ENCODE measurements at regions not wholly inside any gene's neighbourhood (a gene's known extent, or its start where the extent isn't known, plus 50 kb on each side); places are given as distances from the start of the nearest gene placed in this dataset.

DNA sequence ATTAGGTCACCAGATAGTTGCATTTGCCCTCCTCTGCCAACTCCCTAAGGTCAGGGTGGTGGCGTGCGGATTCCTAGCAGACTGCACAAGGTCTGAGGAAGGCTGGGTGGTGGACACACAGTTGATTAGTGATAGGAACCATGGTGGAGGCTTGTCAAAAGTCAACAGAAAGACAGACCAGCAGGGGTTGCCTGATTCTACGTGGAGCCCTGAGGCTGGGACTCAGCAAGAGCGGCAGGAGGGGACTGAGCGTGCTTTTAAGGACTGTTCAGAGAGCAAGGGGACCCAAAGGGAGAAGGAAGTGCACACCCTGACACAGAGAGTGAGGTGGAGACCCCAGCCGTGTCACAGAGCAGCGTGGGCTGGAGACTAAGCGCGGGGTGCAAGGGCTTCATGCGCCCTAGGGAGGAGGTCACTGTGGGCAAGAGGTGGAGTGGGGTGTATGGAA lies 513.2 kb downstream of the RNF144A start (continued):
- TF ChIP-seq, protein P1, sequence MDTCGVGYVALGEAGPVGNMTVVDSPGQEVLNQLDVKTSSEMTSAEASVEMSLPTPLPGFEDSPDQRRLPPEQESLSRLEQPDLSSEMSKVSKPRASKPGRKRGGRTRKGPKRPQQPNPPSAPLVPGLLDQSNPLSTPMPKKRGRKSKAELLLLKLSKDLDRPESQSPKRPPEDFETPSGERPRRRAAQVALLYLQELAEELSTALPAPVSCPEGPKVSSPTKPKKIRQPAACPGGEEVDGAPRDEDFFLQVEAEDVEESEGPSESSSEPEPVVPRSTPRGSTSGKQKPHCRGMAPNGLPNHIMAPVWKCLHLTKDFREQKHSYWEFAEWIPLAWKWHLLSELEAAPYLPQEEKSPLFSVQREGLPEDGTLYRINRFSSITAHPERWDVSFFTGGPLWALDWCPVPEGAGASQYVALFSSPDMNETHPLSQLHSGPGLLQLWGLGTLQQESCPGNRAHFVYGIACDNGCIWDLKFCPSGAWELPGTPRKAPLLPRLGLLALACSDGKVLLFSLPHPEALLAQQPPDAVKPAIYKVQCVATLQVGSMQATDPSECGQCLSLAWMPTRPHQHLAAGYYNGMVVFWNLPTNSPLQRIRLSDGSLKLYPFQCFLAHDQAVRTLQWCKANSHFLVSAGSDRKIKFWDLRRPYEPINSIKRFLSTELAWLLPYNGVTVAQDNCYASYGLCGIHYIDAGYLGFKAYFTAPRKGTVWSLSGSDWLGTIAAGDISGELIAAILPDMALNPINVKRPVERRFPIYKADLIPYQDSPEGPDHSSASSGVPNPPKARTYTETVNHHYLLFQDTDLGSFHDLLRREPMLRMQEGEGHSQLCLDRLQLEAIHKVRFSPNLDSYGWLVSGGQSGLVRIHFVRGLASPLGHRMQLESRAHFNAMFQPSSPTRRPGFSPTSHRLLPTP (IDR thresholded peaks at IDR 0.05; ENCODE audit: borderline replicate concordance, extremely low read depth, insufficient read length), result no peak
- TF ChIP-seq KAT7 (CRISPR knock-in tag; IDR thresholded peaks at IDR 0.05; ENCODE audit: borderline replicate concordance), result no peak

DNA sequence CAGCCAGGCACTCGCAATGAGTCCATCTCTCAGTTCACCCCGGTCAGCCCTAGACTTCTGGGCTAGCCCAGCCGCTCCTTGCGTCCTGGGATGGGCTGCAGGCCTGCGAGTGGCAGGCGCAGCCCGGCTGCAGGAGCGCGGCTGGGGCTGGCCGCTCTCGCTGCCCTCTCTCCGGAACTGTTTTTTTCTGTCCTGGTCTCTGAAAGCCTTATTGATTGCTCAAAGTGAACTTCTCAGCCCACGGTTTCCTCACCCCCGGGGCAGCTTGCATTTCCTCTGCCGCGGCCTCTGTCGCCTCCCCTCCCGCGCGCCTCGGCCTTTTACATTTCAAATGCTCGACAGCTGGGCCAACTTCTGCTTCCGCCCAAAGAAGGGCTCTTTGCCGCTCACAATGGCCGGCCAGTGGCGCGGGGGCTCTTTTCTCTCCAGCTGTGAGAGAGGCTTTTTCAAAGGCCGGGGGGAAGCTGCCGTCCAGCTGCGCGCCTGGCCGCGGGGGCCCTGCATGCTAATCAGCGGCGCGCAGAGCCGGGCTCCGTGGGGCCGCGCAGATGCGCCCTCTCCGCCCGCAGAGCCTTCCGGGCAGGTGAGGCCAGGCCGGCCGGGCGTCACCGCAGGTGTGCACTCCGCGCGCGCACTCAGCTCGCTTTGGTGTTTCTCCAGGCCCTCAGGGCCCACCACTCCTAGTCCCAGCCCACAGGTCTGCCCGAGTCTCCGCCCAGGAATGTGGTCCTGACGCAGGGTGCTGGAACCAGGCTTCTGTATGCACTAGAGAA lies 513.8 kb downstream of the RNF144A start:
- ATAC-seq (no peak), FAIRE-seq (no peak), DNase-seq (ENCODE audit: extremely low read depth in 1 of 4, low spot score in 3 of 4) (no peak)
- Histone ChIP-seq H4K20me1 (replicated peaks; ENCODE audit: control insufficient read depth, insufficient read depth, low read length) (no peaks in the 10 kb centered on the region; the same call in 1 of the 2 replicates), H3K9me1 (ENCODE audit: control insufficient read depth, insufficient read depth, low read length) (no peaks in the 10 kb centered on the region), H3K4me1 (replicated peaks in 1 of 2; ENCODE audit: control insufficient read depth in 2 of 2, insufficient read depth in 2 of 2, low read length in 2 of 2) (peaks cover 0 to 7% of the 10 kb centered on the region in 2 experiments; a peak in 1 of 5 replicates), H2AFZ (ENCODE audit: low read depth, low read length) (no peak overlapping the region), H3K4me2 (ENCODE audit: insufficient read depth, low read length) (no peak overlapping the region), H3K9me3 (replicated peaks; ENCODE audit: control insufficient read depth, insufficient read depth, low read depth, low read length) (no peaks in the 10 kb centered on the region), H3K79me2 (ENCODE audit: control insufficient read depth, insufficient read depth, low read length) (no peaks in the 10 kb centered on the region), H3K27ac (ENCODE audit: extremely low read depth, low read depth, low read length) (no peak overlapping the region), H3K36me3 (ENCODE audit: control insufficient read depth, insufficient read depth, low read length) (no peaks in the 10 kb centered on the region), H3K4me3 (no peak overlapping the region), H3K27me3 (ENCODE audit: control insufficient read depth in 2 of 2, insufficient read depth in 2 of 2, low read length in 2 of 2) (peaks cover 0 to 17% of the 10 kb centered on the region in 2 experiments; a peak in 1 of 5 replicates), H3K9ac (ENCODE audit: insufficient read depth in 1 of 2, low read depth in 2 of 2, low read length in 2 of 2) (no peak overlapping the region)
- 7% methylated on average over 36 of the region's 56 CpGs for WGBS (ENCODE audit: insufficient coverage, low coverage, missing lambda C conversion rate)
- intact Hi-C loops (cut with micrococcal nuclease), result no loop called here
- no TSS peak for BruUV-seq (replicated peaks)
- in situ Hi-C loops (cut with MboI), result no loop called here
- CTCF ChIA-PET (ENCODE audit: low intra/inter-chr PET ratio), result no interaction called here
- POLR2A ChIA-PET, result interaction anchor here (0.6 kb wide), 1 partner anchor 1248 kb away, joined by 3 read pairs; no protein-coding TSS in a partner anchor
- TF ChIP-seq, protein P2, sequence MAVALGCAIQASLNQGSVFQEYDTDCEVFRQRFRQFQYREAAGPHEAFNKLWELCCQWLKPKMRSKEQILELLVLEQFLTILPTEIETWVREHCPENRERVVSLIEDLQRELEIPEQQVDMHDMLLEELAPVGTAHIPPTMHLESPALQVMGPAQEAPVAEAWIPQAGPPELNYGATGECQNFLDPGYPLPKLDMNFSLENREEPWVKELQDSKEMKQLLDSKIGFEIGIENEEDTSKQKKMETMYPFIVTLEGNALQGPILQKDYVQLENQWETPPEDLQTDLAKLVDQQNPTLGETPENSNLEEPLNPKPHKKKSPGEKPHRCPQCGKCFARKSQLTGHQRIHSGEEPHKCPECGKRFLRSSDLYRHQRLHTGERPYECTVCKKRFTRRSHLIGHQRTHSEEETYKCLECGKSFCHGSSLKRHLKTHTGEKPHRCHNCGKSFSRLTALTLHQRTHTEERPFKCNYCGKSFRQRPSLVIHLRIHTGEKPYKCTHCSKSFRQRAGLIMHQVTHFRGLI (CRISPR knock-in tag; IDR thresholded peaks at IDR 0.05), result no peak
- TF ChIP-seq MAFG (tag; conservative IDR thresholded peaks at IDR 0.05), result no peak
- no peak for TF ChIP-seq ZFP1 (CRISPR knock-in tag; IDR thresholded peaks at IDR 0.05)
- TF ChIP-seq, protein P3, sequence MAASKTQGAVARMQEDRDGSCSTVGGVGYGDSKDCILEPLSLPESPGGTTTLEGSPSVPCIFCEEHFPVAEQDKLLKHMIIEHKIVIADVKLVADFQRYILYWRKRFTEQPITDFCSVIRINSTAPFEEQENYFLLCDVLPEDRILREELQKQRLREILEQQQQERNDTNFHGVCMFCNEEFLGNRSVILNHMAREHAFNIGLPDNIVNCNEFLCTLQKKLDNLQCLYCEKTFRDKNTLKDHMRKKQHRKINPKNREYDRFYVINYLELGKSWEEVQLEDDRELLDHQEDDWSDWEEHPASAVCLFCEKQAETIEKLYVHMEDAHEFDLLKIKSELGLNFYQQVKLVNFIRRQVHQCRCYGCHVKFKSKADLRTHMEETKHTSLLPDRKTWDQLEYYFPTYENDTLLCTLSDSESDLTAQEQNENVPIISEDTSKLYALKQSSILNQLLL (CRISPR knock-in tag; IDR thresholded peaks at IDR 0.05; ENCODE audit: borderline replicate concordance), result no peak
- no peak for TF ChIP-seq CBFA2T3 (IDR thresholded peaks at IDR 0.05)
- TF ChIP-seq STAT5B (CRISPR knock-in tag; IDR thresholded peaks at IDR 0.05), result no peak

All from K562 (cell line).